Mucosa of stomach (tissue), 1 donor: ENCODE measurements at regions not wholly inside any gene's neighbourhood (a gene's known extent, or its start where the extent isn't known, plus 50 kb on each side); places are given as distances from the start of the nearest gene placed in this dataset.

Experiments
- H3K27me3 ChIP-seq: one replicate; pipeline ENCODE4 v1.7.0; 2013; ENCODE audit warnings: mild to moderate bottlenecking, low read length; ENCODE audit not compliant: control insufficient read depth, insufficient read depth
- H3K36me3 ChIP-seq: one replicate; pipeline ENCODE4 v1.7.0; 2013; ENCODE audit warnings: low read length; ENCODE audit not compliant: control insufficient read depth, insufficient read depth
- H3K4me1 ChIP-seq: one replicate; pipeline ENCODE4 v1.7.0; 2013; ENCODE audit warnings: mild to moderate bottlenecking, low read length; ENCODE audit not compliant: control insufficient read depth, insufficient read depth
- H3K4me3 ChIP-seq: one replicate; pipeline ENCODE4 v1.7.0; 2013; ENCODE audit warnings: low read length
- H3K9ac ChIP-seq: one replicate; pipeline ENCODE4 v1.7.0; 2013; ENCODE audit warnings: mild to moderate bottlenecking, low read length, moderate library complexity
- H3K9me3 ChIP-seq: one replicate; pipeline ENCODE4 v1.7.0; 2013; ENCODE audit warnings: mild to moderate bottlenecking, low read length, moderate library complexity; ENCODE audit not compliant: control insufficient read depth
- donor health status: Pancreatic carcinoma.

- Histone ChIP-seq H3K9ac (no peak overlapping the region), H3K36me3 (no peaks in the 10 kb centered on the region), H3K27me3 (no peaks in the 10 kb centered on the region), H3K9me3 (no peaks in the 10 kb centered on the region), H3K4me3 (no peak overlapping the region), H3K4me1 (peaks cover 2% of the 10 kb centered on the region)
Measured at GRCh38 chr22:27197618-27198017, 540.2 kb downstream of the MIAT start.

DNA sequence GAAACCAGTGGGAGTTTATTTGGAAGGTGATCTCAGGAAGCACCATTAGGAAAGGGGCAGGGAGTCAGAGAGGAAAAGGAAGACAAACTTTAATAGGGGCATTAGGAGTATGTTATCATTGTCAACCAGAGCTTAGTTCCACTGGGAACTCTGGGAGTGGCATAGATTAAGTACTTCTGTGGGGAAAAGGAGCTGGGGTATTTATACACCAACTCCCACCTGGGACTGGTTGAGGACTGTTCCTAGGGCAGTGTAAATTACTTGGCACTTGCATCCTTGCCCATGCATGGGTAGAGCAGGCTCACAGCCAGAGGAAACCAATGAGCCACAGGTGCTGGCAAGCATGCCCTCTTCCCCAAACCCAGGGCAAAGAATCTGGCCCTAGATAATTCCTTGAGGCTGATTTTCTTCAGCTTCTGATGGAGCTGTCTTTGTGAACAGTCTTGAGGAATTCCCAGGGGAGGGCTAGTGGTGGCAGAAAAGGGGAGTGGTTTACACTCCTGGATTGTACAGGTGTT is 541.2 kb downstream of the MIAT start:
- no peak overlapping the region for H3K9ac ChIP-seq
- H3K27me3 ChIP-seq: no peaks in the 10 kb centered on the region
- no peak overlapping the region for H3K4me3 ChIP-seq
- no peaks in the 10 kb centered on the region for H3K9me3 ChIP-seq
- no peaks in the 10 kb centered on the region for H3K36me3 ChIP-seq
- H3K4me1 ChIP-seq: peaks cover 11% of the 10 kb centered on the region

- H3K4me1 ChIP-seq: peaks cover 11% of the 10 kb centered on the region
- H3K9ac ChIP-seq: no peak overlapping the region
- H3K4me3 ChIP-seq: no peak overlapping the region
- H3K27me3 ChIP-seq: no peaks in the 10 kb centered on the region
- no peaks in the 10 kb centered on the region for H3K9me3 ChIP-seq
- H3K36me3 ChIP-seq: no peaks in the 10 kb centered on the region
Measured at GRCh38 chr22:27199354-27199753, 542.0 kb downstream of the MIAT start.

DNA sequence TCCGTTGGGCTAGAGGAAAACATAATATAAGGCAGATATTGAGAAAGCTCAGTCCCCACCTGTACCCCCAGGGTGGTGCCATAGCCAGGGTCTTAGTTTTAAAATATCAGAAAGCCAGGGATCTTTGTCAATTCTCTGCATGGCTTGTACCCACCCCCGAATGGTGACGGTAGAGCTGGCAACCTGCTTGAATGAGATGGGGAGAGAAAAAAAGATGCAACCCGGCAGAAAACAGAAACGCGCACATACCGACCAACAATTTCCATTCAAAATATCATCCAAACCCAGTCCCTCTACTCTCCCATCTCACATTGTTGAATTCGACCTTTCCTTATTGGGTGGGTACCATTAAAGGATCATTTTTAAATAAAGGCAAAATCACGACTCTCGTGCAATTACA is 543.9 kb downstream of the MIAT start:
- H3K4me1 ChIP-seq: peaks cover 11% of the 10 kb centered on the region
- no peaks in the 10 kb centered on the region for H3K36me3 ChIP-seq
- H3K9ac ChIP-seq: no peak overlapping the region
- H3K9me3 ChIP-seq: no peaks in the 10 kb centered on the region
- no peak overlapping the region for H3K4me3 ChIP-seq
- H3K27me3 ChIP-seq: no peaks in the 10 kb centered on the region

DNA sequence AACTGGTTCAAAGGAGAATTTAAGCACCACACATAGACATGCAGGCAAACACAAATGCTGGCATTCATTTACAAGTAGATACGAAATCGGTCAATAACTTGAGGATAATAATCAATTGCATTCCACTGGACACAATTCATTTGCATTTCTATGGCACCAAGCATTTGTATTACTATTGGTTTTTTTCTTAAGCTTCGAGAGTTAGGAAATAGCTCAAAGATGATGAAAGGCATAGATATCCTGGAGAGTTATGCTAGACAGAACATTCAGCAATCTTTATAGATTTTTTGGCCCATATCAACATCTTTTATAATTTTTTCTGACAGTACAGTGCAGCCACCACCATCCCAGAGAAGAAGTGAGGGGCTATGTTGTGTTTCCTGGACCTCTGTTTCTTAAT is 544.4 kb downstream of the MIAT start:
- Histone ChIP-seq H3K36me3 (no peaks in the 10 kb centered on the region), H3K4me3 (no peak overlapping the region), H3K9ac (no peak overlapping the region), H3K9me3 (no peaks in the 10 kb centered on the region), H3K27me3 (no peaks in the 10 kb centered on the region), H3K4me1 (peaks cover 11% of the 10 kb centered on the region)

DNA sequence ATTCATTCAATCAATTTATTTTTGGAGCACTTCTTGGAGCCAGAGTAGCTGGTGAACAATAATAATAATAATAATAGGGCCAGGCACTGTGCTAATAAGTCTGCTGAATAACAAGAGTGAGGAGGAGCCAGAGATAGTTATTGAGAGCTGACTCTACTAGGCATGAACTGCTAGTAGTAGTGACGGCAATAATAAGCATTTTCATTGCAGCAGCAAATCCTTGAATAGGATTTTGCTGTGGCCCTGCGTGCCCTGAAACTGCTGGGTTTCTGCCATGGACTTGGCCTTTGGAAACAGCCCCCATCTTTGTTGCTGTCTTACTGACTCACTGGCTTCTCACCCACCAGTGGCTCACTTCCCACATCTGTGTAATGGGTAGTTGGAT is 545.9 kb downstream of the MIAT start:
- Histone ChIP-seq H3K4me3 (no peak overlapping the region), H3K36me3 (no peaks in the 10 kb centered on the region), H3K4me1 (peaks cover 11% of the 10 kb centered on the region), H3K9me3 (no peaks in the 10 kb centered on the region), H3K27me3 (no peaks in the 10 kb centered on the region), H3K9ac (no peak overlapping the region)

GRCh38 chr22:27204280-27204679 is 546.9 kb downstream of the MIAT start:
- H3K36me3 ChIP-seq: no peaks in the 10 kb centered on the region
- no peak overlapping the region for H3K9ac ChIP-seq
- H3K4me1 ChIP-seq: peaks cover 11% of the 10 kb centered on the region
- no peak overlapping the region for H3K4me3 ChIP-seq
- no peaks in the 10 kb centered on the region for H3K27me3 ChIP-seq
- H3K9me3 ChIP-seq: no peaks in the 10 kb centered on the region

DNA sequence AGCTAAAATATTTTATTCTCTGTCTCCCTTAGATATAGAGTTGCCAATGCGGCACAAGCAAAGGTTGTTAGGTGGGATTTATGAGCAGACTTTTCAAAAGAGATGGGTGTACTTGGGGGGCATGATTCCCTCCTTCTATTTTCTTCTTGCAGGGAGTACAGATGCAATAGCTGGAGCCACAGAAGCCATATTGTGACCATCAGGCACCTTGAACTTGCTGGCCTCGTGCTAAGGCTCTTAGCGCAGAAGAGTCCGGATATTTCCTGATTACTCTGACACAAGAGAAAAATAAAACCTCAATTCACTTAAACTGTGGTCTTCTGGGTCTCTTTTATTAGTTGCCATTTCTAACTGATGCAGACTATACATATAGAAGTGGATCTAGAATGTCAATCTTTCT is 547.4 kb downstream of the MIAT start:
- H3K4me3 ChIP-seq: no peak overlapping the region
- H3K36me3 ChIP-seq: no peaks in the 10 kb centered on the region
- H3K9me3 ChIP-seq: no peaks in the 10 kb centered on the region
- no peaks in the 10 kb centered on the region for H3K27me3 ChIP-seq
- peaks cover 11% of the 10 kb centered on the region for H3K4me1 ChIP-seq
- H3K9ac ChIP-seq: no peak overlapping the region

DNA sequence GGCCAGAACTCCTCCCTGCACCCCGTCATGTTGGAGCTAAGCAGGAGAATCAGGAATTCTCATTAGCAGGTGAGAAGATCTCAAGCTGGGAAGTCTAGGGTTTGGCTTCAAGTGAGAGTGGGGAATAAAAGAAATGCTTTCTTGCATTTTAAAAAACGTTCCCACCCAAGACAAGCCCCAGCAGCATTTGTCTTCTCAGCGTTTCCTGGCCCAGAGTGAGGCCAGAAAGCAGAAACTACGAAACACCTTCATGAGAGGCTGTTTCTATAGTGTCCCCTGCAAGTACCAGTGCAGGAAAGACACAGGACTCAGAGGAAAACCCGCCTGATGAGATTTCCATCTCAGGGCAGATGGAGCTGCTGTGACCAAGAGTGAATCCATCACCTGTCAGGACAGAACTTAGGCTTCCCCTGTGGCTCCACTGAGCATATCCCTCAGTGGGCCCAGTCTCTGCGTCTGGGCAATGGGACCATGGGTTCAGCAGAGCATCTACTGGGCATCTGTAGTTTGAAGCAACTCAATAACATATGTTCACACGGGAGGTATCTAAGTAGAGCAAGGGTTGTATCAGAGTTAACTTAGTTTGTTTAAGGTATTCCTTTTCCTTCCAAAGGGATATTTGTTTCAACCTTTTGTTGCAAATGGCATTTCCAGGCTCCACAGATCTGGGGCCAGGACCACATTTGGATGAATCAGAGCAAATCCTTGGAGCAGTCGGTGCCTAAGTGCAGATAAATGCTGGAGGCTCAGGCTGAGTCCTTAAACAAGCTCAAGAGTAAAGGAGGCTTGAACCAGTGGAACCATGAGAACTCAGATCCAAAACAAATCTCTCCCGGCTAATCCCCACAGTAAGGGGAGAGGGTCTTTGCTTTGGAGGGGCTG is 548.3 kb downstream of the MIAT start:
- no peaks in the 10 kb centered on the region for H3K27me3 ChIP-seq
- H3K4me1 ChIP-seq: peaks cover 11% of the 10 kb centered on the region
- no peaks in the 10 kb centered on the region for H3K36me3 ChIP-seq
- no peaks in the 10 kb centered on the region for H3K9me3 ChIP-seq
- H3K9ac ChIP-seq: no peak overlapping the region
- no peak overlapping the region for H3K4me3 ChIP-seq

GRCh38 chr22:27206374-27207133 is 549.2 kb downstream of the MIAT start:
- Histone ChIP-seq H3K9ac (no peak overlapping the region), H3K9me3 (no peaks in the 10 kb centered on the region), H3K4me3 (no peak overlapping the region), H3K4me1 (peaks cover 11% of the 10 kb centered on the region), H3K27me3 (peaks cover 3% of the 10 kb centered on the region), H3K36me3 (no peaks in the 10 kb centered on the region)

- Histone ChIP-seq H3K36me3 (no peaks in the 10 kb centered on the region), H3K4me3 (no peak overlapping the region), H3K4me1 (peaks cover 11% of the 10 kb centered on the region), H3K9ac (no peak overlapping the region), H3K27me3 (peaks cover 3% of the 10 kb centered on the region), H3K9me3 (no peaks in the 10 kb centered on the region)
Measured at GRCh38 chr22:27207266-27207665, 549.9 kb downstream of the MIAT start.

- H3K36me3 ChIP-seq: no peaks in the 10 kb centered on the region
- H3K27me3 ChIP-seq: peaks cover 3% of the 10 kb centered on the region
- no peaks in the 10 kb centered on the region for H3K9me3 ChIP-seq
- H3K9ac ChIP-seq: no peak overlapping the region
- no peak overlapping the region for H3K4me3 ChIP-seq
- peaks cover 5% of the 10 kb centered on the region for H3K4me1 ChIP-seq
Measured at GRCh38 chr22:27207907-27208306, 550.5 kb downstream of the MIAT start.
